HEK293 (cell line): ENCODE measurements at regions not wholly inside any gene's neighbourhood (a gene's known extent, or its start where the extent isn't known, plus 50 kb on each side); places are given as distances from the start of the nearest gene placed in this dataset.

Source experiments
- GFI1B ChIP-seq: fragments of 450-650 bp; formaldehyde crosslinking; IDR thresholded peaks from 2 replicates; pipeline ENCODE4 v1.5.1; 2016; ENCODE audit warnings: missing biosample characterization, missing genetic modification characterization
- KLF16 ChIP-seq: fragments of 450-650 bp; formaldehyde crosslinking; IDR thresholded peaks from 2 replicates; pipeline ENCODE4 v1.5.1; 2017; ENCODE audit warnings: missing biosample characterization, missing genetic modification characterization
- MYNN ChIP-seq: fragments of 450-650 bp; formaldehyde crosslinking; IDR thresholded peaks from 2 replicates; pipeline ENCODE4 v1.5.1; 2016; ENCODE audit warnings: missing biosample characterization, missing genetic modification characterization, borderline replicate concordance
- RBAK ChIP-seq: fragments of 450-650 bp; formaldehyde crosslinking; IDR thresholded peaks from 2 replicates; pipeline ENCODE4 v1.5.1; 2016; ENCODE audit warnings: missing biosample characterization, missing genetic modification characterization
- WT1 ChIP-seq: fragments of 450-650 bp; formaldehyde crosslinking; IDR thresholded peaks from 2 replicates; pipeline ENCODE4 v1.5.1; 2016; ENCODE audit warnings: missing biosample characterization, missing genetic modification characterization
- ZFP41 ChIP-seq: fragments of 450-650 bp; formaldehyde crosslinking; IDR thresholded peaks from 2 replicates; pipeline ENCODE4 v1.5.1; 2016; ENCODE audit warnings: missing biosample characterization, missing genetic modification characterization, borderline replicate concordance
- ZNF112 ChIP-seq: fragments of 450-650 bp; formaldehyde crosslinking; IDR thresholded peaks from 2 replicates; pipeline ENCODE4 v1.5.0; 2017; ENCODE audit warnings: missing biosample characterization, missing genetic modification characterization
- ZNF175 ChIP-seq: fragments of 450-650 bp; formaldehyde crosslinking; IDR thresholded peaks from 2 replicates; pipeline ENCODE4 v1.5.1; 2016; ENCODE audit warnings: missing biosample characterization, missing genetic modification characterization
- ZNF2 ChIP-seq: fragments of 450-650 bp; formaldehyde crosslinking; IDR thresholded peaks from 2 replicates; pipeline ENCODE4 v1.5.1; 2016; ENCODE audit warnings: missing biosample characterization, missing genetic modification characterization
- ZNF292 ChIP-seq: fragments of 450-650 bp; formaldehyde crosslinking; IDR thresholded peaks from 2 replicates; pipeline ENCODE4 v1.5.1; 2016; ENCODE audit warnings: low read depth, missing biosample characterization, missing genetic modification characterization, borderline replicate concordance
- ZNF394 ChIP-seq: fragments of 450-650 bp; formaldehyde crosslinking; IDR thresholded peaks from 2 replicates; pipeline ENCODE4 v1.5.1; 2016; ENCODE audit warnings: missing biosample characterization, missing genetic modification characterization, mild to moderate bottlenecking, moderate library complexity, borderline replicate concordance
- ZNF510 ChIP-seq: fragments of 450-650 bp; formaldehyde crosslinking; IDR thresholded peaks from 2 replicates; pipeline ENCODE4 v1.5.1; 2018; ENCODE audit warnings: mild to moderate bottlenecking, missing genetic modification characterization, missing biosample characterization; ENCODE audit not compliant: insufficient replicate concordance
- ZNF514 ChIP-seq: fragments of 450-650 bp; formaldehyde crosslinking; IDR thresholded peaks from 2 replicates; pipeline ENCODE4 v1.5.1; 2016; ENCODE audit warnings: missing biosample characterization, missing genetic modification characterization
- ZNF548 ChIP-seq: fragments of 450-650 bp; formaldehyde crosslinking; IDR thresholded peaks from 2 replicates; pipeline ENCODE4 v1.5.1; 2016; ENCODE audit warnings: missing biosample characterization, missing genetic modification characterization
- ZNF558 ChIP-seq: fragments of 450-650 bp; formaldehyde crosslinking; IDR thresholded peaks from 2 replicates; pipeline ENCODE4 v1.5.1; 2016; ENCODE audit warnings: missing biosample characterization, missing genetic modification characterization
- ZNF561 ChIP-seq: fragments of 450-650 bp; IDR thresholded peaks from 2 replicates; pipeline ENCODE4 v1.5.1; 2018; ENCODE audit warnings: missing biosample characterization, missing genetic modification characterization, borderline replicate concordance
- ZNF585B ChIP-seq: fragments of 450-650 bp; formaldehyde crosslinking; IDR thresholded peaks from 2 replicates; pipeline ENCODE4 v1.5.1; 2016; ENCODE audit warnings: missing biosample characterization, missing genetic modification characterization
- ZNF768 ChIP-seq: fragments of 450-650 bp; formaldehyde crosslinking; IDR thresholded peaks from 2 replicates; pipeline ENCODE4 v1.5.1; 2018; ENCODE audit warnings: missing biosample characterization, mild to moderate bottlenecking, missing genetic modification characterization
- ZNF785 ChIP-seq: fragments of 450-650 bp; formaldehyde crosslinking; IDR thresholded peaks from 2 replicates; pipeline ENCODE4 v1.5.1; 2016; ENCODE audit warnings: missing biosample characterization, missing genetic modification characterization
- ZNF791 ChIP-seq: fragments of 450-650 bp; formaldehyde crosslinking; IDR thresholded peaks from 2 replicates; pipeline ENCODE4 v1.5.1; 2016; ENCODE audit warnings: missing biosample characterization, missing genetic modification characterization
- ZXDB ChIP-seq: fragments of 450-650 bp; formaldehyde crosslinking; IDR thresholded peaks from 2 replicates; pipeline ENCODE4 v1.5.1; 2016; ENCODE audit warnings: missing biosample characterization, missing genetic modification characterization
- TF ChIP-seq, protein P1 (sequence below): fragments of 450-650 bp; formaldehyde crosslinking; IDR thresholded peaks from 2 replicates; pipeline ENCODE4 v1.5.1; 2016; ENCODE audit warnings: missing biosample characterization, missing genetic modification characterization
- TF ChIP-seq, protein P2 (sequence below): fragments of 450-650 bp; formaldehyde crosslinking; IDR thresholded peaks from 2 replicates; pipeline ENCODE4 v1.5.1; 2017; ENCODE audit warnings: missing biosample characterization, missing genetic modification characterization
- TF ChIP-seq, protein P3 (sequence below): fragments of 450-650 bp; formaldehyde crosslinking; IDR thresholded peaks from 2 replicates; pipeline ENCODE4 v1.5.1; 2017; ENCODE audit warnings: missing biosample characterization, missing genetic modification characterization
- TF ChIP-seq, protein P4 (sequence below): fragments of 450-650 bp; formaldehyde crosslinking; IDR thresholded peaks from 2 replicates; pipeline ENCODE4 v1.5.1; 2016; ENCODE audit warnings: missing biosample characterization, missing genetic modification characterization
- TF ChIP-seq, protein P5 (sequence below): fragments of 450-650 bp; formaldehyde crosslinking; IDR thresholded peaks from 2 replicates; pipeline ENCODE4 v1.5.1; 2017; ENCODE audit warnings: missing biosample characterization, missing genetic modification characterization
- TF ChIP-seq, protein P6 (sequence below): fragments of 450-650 bp; formaldehyde crosslinking; IDR thresholded peaks from 2 replicates; pipeline ENCODE4 v1.5.1; 2016; ENCODE audit warnings: missing biosample characterization, missing genetic modification characterization
- TF ChIP-seq, protein P7 (sequence below): fragments of 450-650 bp; formaldehyde crosslinking; IDR thresholded peaks from 2 replicates; pipeline ENCODE4 v1.5.1; 2016; ENCODE audit warnings: missing biosample characterization, missing genetic modification characterization, low read depth

DNA sequence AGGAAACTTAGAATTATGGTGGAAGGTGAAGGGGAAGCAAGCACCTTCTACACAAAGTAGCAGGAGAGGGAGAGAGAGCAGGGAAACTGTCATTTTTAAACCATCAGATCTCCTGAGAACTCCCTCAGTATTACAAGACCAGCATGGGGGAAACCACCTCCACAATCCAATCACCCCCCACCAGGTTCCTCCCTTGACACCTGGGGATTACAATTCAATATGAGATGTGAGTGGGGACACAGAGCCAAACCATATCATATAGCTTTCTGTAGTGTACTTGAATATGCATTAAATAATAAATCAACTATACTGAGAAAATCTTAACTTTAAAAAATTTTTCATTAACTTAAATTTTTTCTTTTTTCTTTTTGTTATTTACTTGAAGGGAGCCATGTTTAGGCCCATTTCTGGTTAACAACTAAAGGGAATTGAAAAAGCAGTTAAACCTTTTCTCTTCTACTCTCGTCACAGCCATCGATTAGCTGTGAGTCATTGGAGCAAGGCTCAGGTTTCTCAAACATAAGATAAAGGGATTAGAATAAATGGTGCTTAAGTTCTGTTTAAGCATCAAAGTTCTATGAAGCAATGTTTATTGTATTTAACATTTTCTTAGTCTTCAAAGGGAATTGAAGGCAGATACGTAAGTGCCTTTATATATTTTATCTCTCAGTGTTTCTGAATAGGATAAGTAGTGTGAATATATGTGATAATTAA is 72.2 kb upstream of the DPT start (continued):
- no peak for TF ChIP-seq RBAK (tag by site-specific recombination)
- TF ChIP-seq, protein P1, sequence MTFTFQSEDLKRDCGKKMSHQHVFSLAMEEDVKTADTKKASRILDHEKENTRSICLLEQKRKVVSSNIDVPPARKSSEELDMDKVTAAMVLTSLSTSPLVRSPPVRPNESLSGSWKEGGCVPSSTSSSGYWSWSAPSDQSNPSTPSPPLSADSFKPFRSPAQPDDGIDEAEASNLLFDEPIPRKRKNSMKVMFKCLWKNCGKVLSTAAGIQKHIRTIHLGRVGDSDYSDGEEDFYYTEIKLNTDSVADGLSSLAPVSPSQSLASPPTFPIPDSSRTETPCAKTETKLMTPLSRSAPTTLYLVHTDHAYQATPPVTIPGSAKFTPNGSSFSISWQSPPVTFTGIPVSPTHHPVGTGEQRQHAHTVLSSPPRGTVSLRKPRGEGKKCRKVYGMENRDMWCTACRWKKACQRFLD (tag by site-specific recombination) = no peak
- no peak for TF ChIP-seq ZNF112 (tag by site-specific recombination)
- no peak for TF ChIP-seq ZNF548 (tag by site-specific recombination)
- TF ChIP-seq GFI1B (tag by site-specific recombination) = no peak
- TF ChIP-seq, protein P2, sequence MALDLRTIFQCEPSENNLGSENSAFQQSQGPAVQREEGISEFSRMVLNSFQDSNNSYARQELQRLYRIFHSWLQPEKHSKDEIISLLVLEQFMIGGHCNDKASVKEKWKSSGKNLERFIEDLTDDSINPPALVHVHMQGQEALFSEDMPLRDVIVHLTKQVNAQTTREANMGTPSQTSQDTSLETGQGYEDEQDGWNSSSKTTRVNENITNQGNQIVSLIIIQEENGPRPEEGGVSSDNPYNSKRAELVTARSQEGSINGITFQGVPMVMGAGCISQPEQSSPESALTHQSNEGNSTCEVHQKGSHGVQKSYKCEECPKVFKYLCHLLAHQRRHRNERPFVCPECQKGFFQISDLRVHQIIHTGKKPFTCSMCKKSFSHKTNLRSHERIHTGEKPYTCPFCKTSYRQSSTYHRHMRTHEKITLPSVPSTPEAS (tag by site-specific recombination) = no peak
- no peak for TF ChIP-seq MYNN (tag by site-specific recombination)
- no peak for TF ChIP-seq ZNF514 (tag by site-specific recombination)
- TF ChIP-seq, protein P3, sequence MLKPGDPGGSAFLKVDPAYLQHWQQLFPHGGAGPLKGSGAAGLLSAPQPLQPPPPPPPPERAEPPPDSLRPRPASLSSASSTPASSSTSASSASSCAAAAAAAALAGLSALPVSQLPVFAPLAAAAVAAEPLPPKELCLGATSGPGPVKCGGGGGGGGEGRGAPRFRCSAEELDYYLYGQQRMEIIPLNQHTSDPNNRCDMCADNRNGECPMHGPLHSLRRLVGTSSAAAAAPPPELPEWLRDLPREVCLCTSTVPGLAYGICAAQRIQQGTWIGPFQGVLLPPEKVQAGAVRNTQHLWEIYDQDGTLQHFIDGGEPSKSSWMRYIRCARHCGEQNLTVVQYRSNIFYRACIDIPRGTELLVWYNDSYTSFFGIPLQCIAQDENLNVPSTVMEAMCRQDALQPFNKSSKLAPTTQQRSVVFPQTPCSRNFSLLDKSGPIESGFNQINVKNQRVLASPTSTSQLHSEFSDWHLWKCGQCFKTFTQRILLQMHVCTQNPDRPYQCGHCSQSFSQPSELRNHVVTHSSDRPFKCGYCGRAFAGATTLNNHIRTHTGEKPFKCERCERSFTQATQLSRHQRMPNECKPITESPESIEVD (tag by site-specific recombination) = peak; percentile 93
- TF ChIP-seq ZNF785 = no peak
- no peak for TF ChIP-seq ZFP41 (tag by site-specific recombination)
- TF ChIP-seq ZNF585B = no peak
- no peak; the same call in 1 of the 2 replicates for TF ChIP-seq ZNF558
- TF ChIP-seq, protein P4, sequence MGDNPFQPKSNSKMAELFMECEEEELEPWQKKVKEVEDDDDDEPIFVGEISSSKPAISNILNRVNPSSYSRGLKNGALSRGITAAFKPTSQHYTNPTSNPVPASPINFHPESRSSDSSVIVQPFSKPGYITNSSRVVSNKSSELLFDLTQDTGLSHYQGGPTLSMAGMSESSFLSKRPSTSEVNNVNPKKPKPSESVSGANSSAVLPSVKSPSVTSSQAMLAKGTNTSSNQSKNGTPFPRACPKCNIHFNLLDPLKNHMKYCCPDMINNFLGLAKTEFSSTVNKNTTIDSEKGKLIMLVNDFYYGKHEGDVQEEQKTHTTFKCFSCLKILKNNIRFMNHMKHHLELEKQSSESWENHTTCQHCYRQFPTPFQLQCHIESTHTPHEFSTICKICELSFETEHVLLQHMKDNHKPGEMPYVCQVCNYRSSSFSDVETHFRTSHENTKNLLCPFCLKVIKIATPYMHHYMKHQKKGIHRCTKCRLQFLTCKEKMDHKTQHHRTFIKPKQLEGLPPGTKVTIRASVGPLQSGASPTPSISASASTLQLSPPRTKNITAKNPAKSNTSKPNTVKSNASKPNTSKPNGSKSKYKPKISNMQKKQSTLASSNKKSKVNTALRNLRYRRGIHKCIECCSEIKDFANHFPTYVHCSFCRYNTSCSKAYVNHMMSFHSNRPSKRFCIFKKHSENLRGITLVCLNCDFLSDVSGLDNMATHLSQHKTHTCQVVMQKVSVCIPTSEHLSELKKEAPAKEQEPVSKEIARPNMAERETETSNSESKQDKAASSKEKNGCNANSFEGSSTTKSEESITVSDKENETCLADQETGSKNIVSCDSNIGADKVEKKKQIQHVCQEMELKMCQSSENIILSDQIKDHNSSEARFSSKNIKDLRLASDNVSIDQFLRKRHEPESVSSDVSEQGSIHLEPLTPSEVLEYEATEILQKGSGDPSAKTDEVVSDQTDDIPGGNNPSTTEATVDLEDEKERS (tag by site-specific recombination) = no peak
- TF ChIP-seq ZNF292 = no peak
- no peak for TF ChIP-seq ZNF510 (tag by site-specific recombination)
- TF ChIP-seq, protein P5, sequence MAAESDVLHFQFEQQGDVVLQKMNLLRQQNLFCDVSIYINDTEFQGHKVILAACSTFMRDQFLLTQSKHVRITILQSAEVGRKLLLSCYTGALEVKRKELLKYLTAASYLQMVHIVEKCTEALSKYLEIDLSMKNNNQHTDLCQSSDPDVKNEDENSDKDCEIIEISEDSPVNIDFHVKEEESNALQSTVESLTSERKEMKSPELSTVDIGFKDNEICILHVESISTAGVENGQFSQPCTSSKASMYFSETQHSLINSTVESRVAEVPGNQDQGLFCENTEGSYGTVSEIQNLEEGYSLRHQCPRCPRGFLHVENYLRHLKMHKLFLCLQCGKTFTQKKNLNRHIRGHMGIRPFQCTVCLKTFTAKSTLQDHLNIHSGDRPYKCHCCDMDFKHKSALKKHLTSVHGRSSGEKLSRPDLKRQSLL (tag by site-specific recombination) = no peak
- TF ChIP-seq ZNF768 (tag by site-specific recombination) = no peak
- no peak for TF ChIP-seq WT1 (tag by site-specific recombination)
- TF ChIP-seq, protein P6, sequence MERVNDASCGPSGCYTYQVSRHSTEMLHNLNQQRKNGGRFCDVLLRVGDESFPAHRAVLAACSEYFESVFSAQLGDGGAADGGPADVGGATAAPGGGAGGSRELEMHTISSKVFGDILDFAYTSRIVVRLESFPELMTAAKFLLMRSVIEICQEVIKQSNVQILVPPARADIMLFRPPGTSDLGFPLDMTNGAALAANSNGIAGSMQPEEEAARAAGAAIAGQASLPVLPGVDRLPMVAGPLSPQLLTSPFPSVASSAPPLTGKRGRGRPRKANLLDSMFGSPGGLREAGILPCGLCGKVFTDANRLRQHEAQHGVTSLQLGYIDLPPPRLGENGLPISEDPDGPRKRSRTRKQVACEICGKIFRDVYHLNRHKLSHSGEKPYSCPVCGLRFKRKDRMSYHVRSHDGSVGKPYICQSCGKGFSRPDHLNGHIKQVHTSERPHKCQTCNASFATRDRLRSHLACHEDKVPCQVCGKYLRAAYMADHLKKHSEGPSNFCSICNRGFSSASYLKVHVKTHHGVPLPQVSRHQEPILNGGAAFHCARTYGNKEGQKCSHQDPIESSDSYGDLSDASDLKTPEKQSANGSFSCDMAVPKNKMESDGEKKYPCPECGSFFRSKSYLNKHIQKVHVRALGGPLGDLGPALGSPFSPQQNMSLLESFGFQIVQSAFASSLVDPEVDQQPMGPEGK (tag by site-specific recombination) = no peak
- 0 out of 2 replicates have a peak, but pooled peaks have one; percentile 24 for TF ChIP-seq KLF16 (tag by site-specific recombination)
- no peak for TF ChIP-seq ZNF561 (tag by site-specific recombination)
- TF ChIP-seq ZXDB = peak; percentile 88
- peak; percentile 67; the same call in 1 of the 2 replicates for TF ChIP-seq ZNF2 (tag by site-specific recombination)
- TF ChIP-seq ZNF394 (tag by site-specific recombination) = peak; percentile 64; the same call in 1 of the 2 replicates
- no peak for TF ChIP-seq ZNF175 (tag by site-specific recombination)
- TF ChIP-seq, protein P7, sequence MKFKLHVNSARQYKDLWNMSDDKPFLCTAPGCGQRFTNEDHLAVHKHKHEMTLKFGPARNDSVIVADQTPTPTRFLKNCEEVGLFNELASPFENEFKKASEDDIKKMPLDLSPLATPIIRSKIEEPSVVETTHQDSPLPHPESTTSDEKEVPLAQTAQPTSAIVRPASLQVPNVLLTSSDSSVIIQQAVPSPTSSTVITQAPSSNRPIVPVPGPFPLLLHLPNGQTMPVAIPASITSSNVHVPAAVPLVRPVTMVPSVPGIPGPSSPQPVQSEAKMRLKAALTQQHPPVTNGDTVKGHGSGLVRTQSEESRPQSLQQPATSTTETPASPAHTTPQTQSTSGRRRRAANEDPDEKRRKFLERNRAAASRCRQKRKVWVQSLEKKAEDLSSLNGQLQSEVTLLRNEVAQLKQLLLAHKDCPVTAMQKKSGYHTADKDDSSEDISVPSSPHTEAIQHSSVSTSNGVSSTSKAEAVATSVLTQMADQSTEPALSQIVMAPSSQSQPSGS (tag by site-specific recombination) = no peak
- no peak for TF ChIP-seq ZNF791
